GM06990 (cell line): ENCODE measurements at regions not wholly inside any gene's neighbourhood (a gene's known extent, or its start where the extent isn't known, plus 50 kb on each side); places are given as distances from the start of the nearest gene placed in this dataset.

ENCODE experiments used
- DNase-seq: peaks from one replicate; pipeline ENCODE4 v3.0.0-alpha.2; 2011; ENCODE audit not compliant: insufficient read length; ENCODE audit errors: extremely low read depth
- H3K27me3 ChIP-seq: replicated peaks from 2 replicates; pipeline ENCODE4 v1.6.0; 2011; ENCODE audit warnings: low read length; ENCODE audit not compliant: control insufficient read depth, insufficient read depth
- H3K36me3 ChIP-seq: 2 replicates; pipeline ENCODE4 v1.5.1; 2011; ENCODE audit warnings: low read length; ENCODE audit not compliant: control insufficient read depth, insufficient read depth
- H3K4me3 ChIP-seq: replicated peaks from 2 replicates; pipeline ENCODE4 v1.5.1; 2011; ENCODE audit warnings: low read depth, mild to moderate bottlenecking, control low read depth, low read length
- CTCF ChIP-seq: IDR thresholded peaks from 2 replicates; pipeline ENCODE4 v1.5.1; 2011; ENCODE audit warnings: low read length, control low read depth, mild to moderate bottlenecking, inconsistent platforms; ENCODE audit not compliant: insufficient read depth, poor library complexity, severe bottlenecking

GRCh38 chr19:20423381-20424197 lies 142.0 kb downstream of the ZNF737 start:
- DNase-seq: peak; percentile 39
- TF ChIP-seq CTCF: no peak
- no peaks in the 10 kb centered on the region; the same call in 1 of the 2 replicates for H3K36me3 ChIP-seq

DNA sequence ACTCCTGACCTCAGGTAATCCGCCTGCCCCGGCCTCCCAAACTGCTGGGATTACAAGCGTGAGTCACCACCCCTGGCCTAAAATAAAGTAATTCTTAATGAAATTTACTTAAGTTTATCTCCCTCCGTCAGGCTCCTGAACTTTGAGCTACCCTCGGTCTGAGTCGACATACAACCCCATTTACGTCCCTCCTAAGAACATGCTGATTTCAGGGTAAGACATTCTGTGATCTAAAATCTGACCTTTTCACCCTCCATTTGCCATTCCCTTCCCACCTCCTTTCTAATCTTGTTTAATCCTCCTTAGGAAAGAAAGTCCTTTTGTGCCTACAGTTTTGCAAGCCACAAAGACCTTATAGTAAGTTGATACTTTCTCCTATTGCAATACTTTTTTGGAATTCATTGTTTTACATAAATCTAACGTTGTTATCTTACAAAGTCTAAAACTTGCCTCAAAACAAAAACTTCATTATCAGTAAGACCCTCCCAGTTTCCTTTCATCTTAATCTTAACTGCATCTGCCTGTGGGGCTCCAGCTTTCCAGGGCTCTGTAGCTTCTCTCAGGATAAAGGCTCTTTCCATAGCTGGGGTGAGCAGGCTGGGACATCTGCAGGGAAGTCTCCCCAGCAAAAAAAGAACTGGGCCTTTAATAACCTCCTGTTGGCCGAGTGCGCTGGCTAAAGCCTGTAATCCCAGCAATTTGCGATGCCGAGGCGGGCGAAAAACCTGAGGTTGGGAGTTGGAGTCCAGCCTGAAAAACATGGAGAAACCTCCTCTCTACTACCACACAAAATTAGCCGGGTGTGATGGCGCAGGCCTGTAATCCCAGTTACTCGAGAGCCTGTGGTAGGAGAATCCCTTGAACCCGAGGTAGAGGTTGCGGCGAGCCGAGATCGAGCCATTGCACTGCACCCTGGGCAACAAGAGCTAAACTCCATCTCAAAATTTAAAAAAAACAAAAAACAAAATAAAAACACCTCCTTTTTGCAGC lies 143.1 kb downstream of the ZNF737 start:
- Histone ChIP-seq H3K4me3 (no peak overlapping the region), H3K36me3 (no peaks in the 10 kb centered on the region; the same call in 1 of the 2 replicates), H3K27me3 (no peaks in the 10 kb centered on the region)
- DNase-seq: no peak
- no peak for TF ChIP-seq CTCF

More at GRCh38 chr19:20423381-20424197, 142.0 kb downstream of the ZNF737 start:
- no peaks in the 10 kb centered on the region for H3K27me3 ChIP-seq
- H3K4me3 ChIP-seq: peak overlapping the region; percentile 76

DNA sequence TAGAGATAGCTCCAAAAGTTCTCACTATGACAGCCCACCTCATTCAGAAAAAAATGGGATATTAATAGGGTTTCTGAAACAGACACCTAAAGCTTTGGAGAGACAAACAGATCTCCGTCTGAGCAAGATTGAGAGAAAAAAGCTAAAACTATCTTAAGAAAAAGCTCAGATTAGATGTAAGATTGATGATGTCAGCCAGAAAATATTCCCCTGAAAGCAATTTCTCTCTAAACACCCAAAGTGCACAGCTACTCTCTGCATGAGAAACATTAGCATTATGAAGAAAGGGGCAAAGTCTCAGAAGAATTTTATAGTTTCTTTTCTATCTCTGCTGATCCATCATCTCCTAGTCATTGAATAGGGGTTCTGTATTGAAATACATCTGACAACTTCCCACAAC lies 148.9 kb downstream of the ZNF737 start:
- TF ChIP-seq CTCF: no peak
- no peak for DNase-seq
- Histone ChIP-seq H3K36me3 (no peaks in the 10 kb centered on the region; the same call in 1 of the 2 replicates), H3K4me3 (no peak overlapping the region), H3K27me3 (no peaks in the 10 kb centered on the region)

DNA sequence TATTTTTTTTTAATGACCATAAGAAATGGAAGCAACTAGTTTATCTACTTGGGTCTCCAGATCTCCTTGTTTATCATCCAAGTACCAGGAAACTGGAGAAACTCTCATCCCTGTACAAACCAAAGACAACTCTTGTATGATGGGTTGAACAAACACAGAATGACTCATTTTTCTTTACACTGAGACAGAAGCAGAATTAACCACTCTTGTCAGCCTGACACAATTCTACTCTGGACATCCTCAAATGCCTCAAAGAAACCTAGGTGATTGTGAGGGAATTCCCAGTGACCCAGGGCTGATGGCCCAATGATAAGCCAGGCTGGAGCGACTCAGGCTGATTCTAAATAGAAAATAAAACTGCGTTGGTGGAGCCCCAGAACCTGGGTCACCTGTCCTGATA lies 151.5 kb downstream of the ZNF737 start:
- no peak for TF ChIP-seq CTCF
- DNase-seq: no peak
- Histone ChIP-seq H3K36me3 (no peaks in the 10 kb centered on the region), H3K4me3 (no peak overlapping the region), H3K27me3 (no peaks in the 10 kb centered on the region)

DNA sequence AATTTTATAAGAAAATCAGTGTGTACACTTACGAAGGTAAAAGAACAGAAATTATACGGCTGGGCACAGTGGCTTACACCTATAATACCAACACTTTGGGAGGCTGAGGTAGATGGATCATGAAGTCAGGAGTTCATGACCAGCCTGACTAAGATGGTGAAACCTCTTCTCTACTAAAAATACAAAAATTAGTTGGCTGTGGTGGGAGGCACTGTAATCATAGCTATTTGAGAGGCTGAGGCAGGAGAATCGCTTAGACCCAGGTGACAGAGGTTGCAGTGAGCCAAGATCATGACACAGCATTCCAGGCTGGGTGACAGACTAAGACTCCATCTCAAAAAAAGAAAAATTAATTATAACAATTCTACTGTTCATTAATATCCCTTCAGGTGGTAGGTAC lies 151.9 kb downstream of the ZNF737 start:
- TF ChIP-seq CTCF: no peak

More for the DNA sequence above, 151.9 kb downstream of the ZNF737 start:
- H3K4me3 ChIP-seq: no peak overlapping the region
- no peak for DNase-seq
- H3K36me3 ChIP-seq: no peaks in the 10 kb centered on the region
- no peaks in the 10 kb centered on the region for H3K27me3 ChIP-seq
